Smooth muscle cell (in vitro differentiated cells): ENCODE measurements at regions not wholly inside any gene's neighbourhood (a gene's known extent, or its start where the extent isn't known, plus 50 kb on each side); places are given as distances from the start of the nearest gene placed in this dataset.
"Not testable (repeated sequence)": the region's sequence is repeated elsewhere in the genome, so short reads cannot be mapped to it uniquely, and the experiment has no call there.

ENCODE experiments used
- DNase-seq: peaks from one replicate; lab custom pipeline; 2025; ENCODE audit not compliant: unreplicated experiment; lab: John Stamatoyannopoulos, UW
- H2AFZ ChIP-seq: fragments of 200-600 bp; sonication (generic); 2 replicates; pipeline ENCODE4 v1.6.0; 2016; ENCODE audit warnings: antibody characterized with exemption, low read depth, mild to moderate bottlenecking
- H3F3A ChIP-seq: fragments of 200-600 bp; sonication (generic); 2 replicates; pipeline ENCODE4 v1.6.0; 2017; ENCODE audit warnings: antibody characterized with exemption, low read depth
- H3K27ac ChIP-seq: fragments of 200-600 bp; sonication (generic); 2 replicates; pipeline ENCODE4 v1.5.1; 2016; ENCODE audit warnings: low read depth, mild to moderate bottlenecking
- H3K27me3 ChIP-seq: fragments of 200-600 bp; sonication (generic); 2 replicates; pipeline ENCODE4 v1.6.1; 2016; ENCODE audit warnings: low read depth, mild to moderate bottlenecking
- H3K36me3 ChIP-seq: fragments of 200-600 bp; sonication (generic); 2 replicates; pipeline ENCODE4 v1.5.1; 2016; ENCODE audit warnings: low read depth
- H3K4me1 ChIP-seq: fragments of 200-600 bp; sonication (generic); 2 replicates; pipeline ENCODE4 v1.5.1; 2016; ENCODE audit warnings: low read depth
- H3K4me2 ChIP-seq: fragments of 200-600 bp; sonication (generic); 2 replicates; pipeline ENCODE4 v1.6.0; 2016; ENCODE audit warnings: mild to moderate bottlenecking
- H3K4me3 ChIP-seq: fragments of 200-600 bp; sonication (generic); 2 replicates; pipeline ENCODE4 v1.5.1; 2016; ENCODE audit warnings: mild to moderate bottlenecking
- H3K79me2 ChIP-seq: fragments of 200-600 bp; sonication (generic); 2 replicates; pipeline ENCODE4 v1.6.0; 2016; ENCODE audit warnings: low read depth, mild to moderate bottlenecking
- H3K9ac ChIP-seq: fragments of 200-600 bp; sonication (generic); 2 replicates; pipeline ENCODE4 v1.6.0; 2016; ENCODE audit warnings: low read depth
- H3K9me3 ChIP-seq: fragments of 200-600 bp; sonication (generic); replicated peaks from 2 replicates; pipeline ENCODE4 v1.5.1; 2016; ENCODE audit warnings: low read depth
- H4K20me1 ChIP-seq: fragments of 200-600 bp; sonication (generic); 2 replicates; pipeline ENCODE4 v1.6.0; 2016; ENCODE audit warnings: low read depth
- CTCF ChIP-seq: fragments of 200-600 bp; sonication (generic); IDR thresholded peaks from 2 replicates; pipeline ENCODE4 v1.5.1; 2017; ENCODE audit warnings: borderline replicate concordance, mild to moderate bottlenecking, antibody characterized with exemption; ENCODE audit not compliant: insufficient read depth, poor library complexity, severe bottlenecking
- WGBS: methylation state at CpG from one replicate; pipeline ENCODE4 v1.1.7; 2016; ENCODE audit warnings: low lambda C conversion rate; 5-methylcytosine and 5-hydroxymethylcytosine counted together

DNA sequence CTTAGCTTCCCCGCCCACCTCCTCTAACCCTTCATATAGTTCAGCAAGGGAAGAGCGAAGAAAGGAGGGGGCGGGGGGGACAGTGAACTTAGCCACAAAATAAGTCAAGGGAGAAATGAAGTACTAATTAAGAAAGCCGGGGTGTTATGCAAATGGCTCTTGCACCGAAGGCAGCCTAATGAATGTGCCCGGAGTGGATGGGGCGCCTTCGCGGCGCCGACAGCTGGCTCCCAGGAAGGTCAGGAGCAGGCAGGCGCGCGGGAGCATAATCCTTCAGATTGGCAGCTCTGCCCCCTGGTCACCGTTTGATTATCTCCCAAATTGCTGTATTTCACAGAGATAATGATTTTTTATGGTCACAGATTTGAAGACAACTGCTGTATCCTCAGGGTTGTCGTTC lies 395.1 kb downstream of the TFAP2B start:
- 16% methylated on average over 16 of the region's 16 CpGs for WGBS
- Histone ChIP-seq H3K27ac (no peak overlapping the region), H4K20me1 (no peaks in the 10 kb centered on the region), H3K9ac (no peak overlapping the region), H3K4me3 (peak overlapping the region; percentile 29), H3K79me2 (no peaks in the 10 kb centered on the region), H3K4me2 (peak overlapping the region; percentile 84), H3K4me1 (no peaks in the 10 kb centered on the region), H2AFZ (peak overlapping the region; percentile 68), H3K36me3 (no peaks in the 10 kb centered on the region), H3K9me3 (no peaks in the 10 kb centered on the region), H3K27me3 (peaks cover 22% of the 10 kb centered on the region), H3F3A (no peaks in the 10 kb centered on the region)
- no peak for TF ChIP-seq CTCF
- no peak for DNase-seq

GRCh38 chr6:51214442-51214841 lies 395.8 kb downstream of the TFAP2B start:
- Histone ChIP-seq H3F3A (no peaks in the 10 kb centered on the region), H3K79me2 (no peaks in the 10 kb centered on the region), H2AFZ (peak overlapping the region; percentile 68), H3K4me3 (no peak overlapping the region), H3K27me3 (peaks cover 22% of the 10 kb centered on the region), H4K20me1 (no peaks in the 10 kb centered on the region), H3K27ac (no peak overlapping the region), H3K9ac (no peak overlapping the region), H3K36me3 (no peaks in the 10 kb centered on the region), H3K4me2 (peak overlapping the region; percentile 84), H3K9me3 (no peaks in the 10 kb centered on the region), H3K4me1 (no peaks in the 10 kb centered on the region)
- DNase-seq: no peak
- TF ChIP-seq CTCF: no peak
- WGBS: 63% methylated on average over 4 of the region's 4 CpGs

DNA sequence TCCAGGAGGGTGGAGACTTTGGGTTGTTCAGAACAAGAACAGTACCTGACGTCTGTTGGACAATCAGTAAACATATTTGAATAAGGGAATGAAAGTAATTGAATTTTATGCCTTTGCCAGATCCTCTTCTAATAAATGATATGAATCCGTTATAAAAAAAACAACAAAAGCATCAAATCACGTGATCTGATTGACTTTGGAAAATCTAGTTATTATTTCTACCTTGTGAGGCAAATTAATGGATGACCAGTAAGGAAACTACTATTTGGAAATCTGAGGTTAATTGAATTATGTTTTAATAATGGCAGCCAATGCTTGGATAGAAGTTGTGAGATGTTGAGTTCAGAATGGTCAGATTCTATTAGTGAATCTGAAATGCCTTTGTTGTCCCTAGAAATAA lies 399.5 kb downstream of the TFAP2B start:
- Histone ChIP-seq H3K9ac (no peak overlapping the region), H3K27me3 (peaks cover 22% of the 10 kb centered on the region), H3K4me3 (no peak overlapping the region), H3K79me2 (no peaks in the 10 kb centered on the region), H3F3A (no peaks in the 10 kb centered on the region), H4K20me1 (no peaks in the 10 kb centered on the region), H3K4me1 (no peaks in the 10 kb centered on the region), H3K4me2 (no peak overlapping the region), H2AFZ (no peak overlapping the region), H3K9me3 (no peaks in the 10 kb centered on the region), H3K36me3 (no peaks in the 10 kb centered on the region), H3K27ac (no peak overlapping the region)
- WGBS: 80% methylated on average over 3 of the region's 3 CpGs
- no peak for DNase-seq
- no peak for TF ChIP-seq CTCF

- not testable (repeated sequence) for H3K27me3 ChIP-seq, DNase-seq, H2AFZ ChIP-seq, H3K79me2 ChIP-seq, H3K27ac ChIP-seq, H3K36me3 ChIP-seq, H3K4me3 ChIP-seq, H3K9ac ChIP-seq, H3K9me3 ChIP-seq, H3K4me2 ChIP-seq, H3F3A ChIP-seq, H3K4me1 ChIP-seq, H4K20me1 ChIP-seq
- 66% methylated on average over 19 of the region's 19 CpGs for WGBS
These were observed 406.0 kb downstream of the TFAP2B start for GRCh38 chr6:51224580-51225240.
